Panc1 (cell line): ENCODE measurements at regions not wholly inside any gene's neighbourhood (a gene's known extent, or its start where the extent isn't known, plus 50 kb on each side); places are given as distances from the start of the nearest gene placed in this dataset.

Source experiments
- ATAC-seq: fragments of 200-7000 bp; cut with Tn5 transposase; 2 replicates; pipeline ENCODE4 v1.9.1; 2020; ENCODE audit warnings: mild to moderate bottlenecking, moderate library complexity
- BruUV-seq: library from RNA; stranded (reverse); fragments of 400-500 nt; replicated peaks from 2 replicates; lab custom pipeline; 2021; lab: Mats Ljungman, UMichigan
- CTCF ChIA-PET: fragments of 300-600 bp; sonication (Branson Sonifier 250); formaldehyde crosslinking; loops from one replicate; lab custom pipeline; 2022; ENCODE audit warnings: antibody characterized with exemption; lab: Charles Lee
- POLR2A ChIA-PET: fragments of 300-600 bp; sonication (Branson Sonifier 250); formaldehyde crosslinking; loops from one replicate; lab custom pipeline; 2022; ENCODE audit warnings: antibody characterized with exemption; lab: Charles Lee
- DNase-seq: peaks from one replicate; pipeline ENCODE4 v3.0.0-alpha.2; 2010; ENCODE audit warnings: low read depth, low spot score
- H3K27ac ChIP-seq: 2 replicates; pipeline ENCODE4 v1.5.1; 2011; ENCODE audit warnings: mild to moderate bottlenecking, low read length, inconsistent platforms
- H3K27me3 ChIP-seq: fragments of 200-500 bp; sonication (Bioruptor generic); 2 replicates; pipeline ENCODE4 v1.6.0; 2014; ENCODE audit warnings: low read length, inconsistent platforms; ENCODE audit not compliant: control insufficient read depth, insufficient read depth
- H3K36me3 ChIP-seq: fragments of 200-500 bp; sonication (Bioruptor generic); 2 replicates; pipeline ENCODE4 v1.5.1; 2014; ENCODE audit warnings: inconsistent platforms, mild to moderate bottlenecking, low read length, moderate library complexity; ENCODE audit not compliant: control insufficient read depth, insufficient read depth
- H3K4me1 ChIP-seq: 2 replicates; pipeline ENCODE4 v1.5.1; 2011; ENCODE audit warnings: inconsistent platforms, mild to moderate bottlenecking, low read length, moderate library complexity; ENCODE audit not compliant: control insufficient read depth, insufficient read depth
- H3K4me3 ChIP-seq, 2 experiments: 2 replicates each; pipeline ENCODE4 v1.5.1; 2011 to 2012; ENCODE audit warnings: low read depth in 2 of 2, low read length in 2 of 2, mild to moderate bottlenecking in 2 of 2, inconsistent platforms in 1 of 2, moderate library complexity in 1 of 2
- H3K9me3 ChIP-seq: fragments of 200-500 bp; sonication (Bioruptor generic); 2 replicates; pipeline ENCODE4 v1.5.1; 2014; ENCODE audit warnings: low read depth, mild to moderate bottlenecking, inconsistent platforms, low read length, moderate library complexity; ENCODE audit not compliant: control insufficient read depth, insufficient read depth
- POLR2AphosphoS5 ChIP-seq: IDR thresholded peaks from 2 replicates; pipeline ENCODE4 v1.6.1; 2012; ENCODE audit warnings: mild to moderate bottlenecking, low read depth, low read length, moderate library complexity
- SIN3A ChIP-seq: IDR thresholded peaks from 2 replicates; pipeline ENCODE4 v1.6.1; 2012; ENCODE audit warnings: low read depth, mild to moderate bottlenecking, low read length, moderate library complexity, borderline replicate concordance; ENCODE audit not compliant: insufficient read depth
- TCF7L2 ChIP-seq: IDR thresholded peaks from 2 replicates; pipeline ENCODE4 v1.6.1; 2011; ENCODE audit warnings: mild to moderate bottlenecking, low read depth, low read length, inconsistent platforms
- in situ Hi-C: cut with HindIII; loops from 2 replicates; pipeline ENCODE4 v1.10.0; 2016; ENCODE audit warnings: low sequenced_read_pairs, low pct_unique_long_range_greater_than_20kb
- intact Hi-C: fragments of 100-400 bp; cut with micrococcal nuclease; formaldehyde crosslinking; loops from one replicate; pipeline ENCODE4 v1.10.0; 2022; ENCODE audit not compliant: unreplicated experiment
- TF ChIP-seq, protein P1 (sequence below), 2 experiments: IDR thresholded peaks; 2 replicates each; pipeline ENCODE4 v1.6.1; 2011 to 2012; ENCODE audit warnings: low read depth in 2 of 2, control low read depth in 1 of 2, low read length in 1 of 2, mild to moderate bottlenecking in 1 of 2, moderate library complexity in 1 of 2; ENCODE audit not compliant: insufficient read depth in 1 of 2
- TF ChIP-seq, protein P2 (sequence below): fragments of 450-650 bp; IDR thresholded peaks from 2 replicates; pipeline ENCODE4 v1.5.1; 2017; ENCODE audit warnings: mild to moderate bottlenecking

DNA sequence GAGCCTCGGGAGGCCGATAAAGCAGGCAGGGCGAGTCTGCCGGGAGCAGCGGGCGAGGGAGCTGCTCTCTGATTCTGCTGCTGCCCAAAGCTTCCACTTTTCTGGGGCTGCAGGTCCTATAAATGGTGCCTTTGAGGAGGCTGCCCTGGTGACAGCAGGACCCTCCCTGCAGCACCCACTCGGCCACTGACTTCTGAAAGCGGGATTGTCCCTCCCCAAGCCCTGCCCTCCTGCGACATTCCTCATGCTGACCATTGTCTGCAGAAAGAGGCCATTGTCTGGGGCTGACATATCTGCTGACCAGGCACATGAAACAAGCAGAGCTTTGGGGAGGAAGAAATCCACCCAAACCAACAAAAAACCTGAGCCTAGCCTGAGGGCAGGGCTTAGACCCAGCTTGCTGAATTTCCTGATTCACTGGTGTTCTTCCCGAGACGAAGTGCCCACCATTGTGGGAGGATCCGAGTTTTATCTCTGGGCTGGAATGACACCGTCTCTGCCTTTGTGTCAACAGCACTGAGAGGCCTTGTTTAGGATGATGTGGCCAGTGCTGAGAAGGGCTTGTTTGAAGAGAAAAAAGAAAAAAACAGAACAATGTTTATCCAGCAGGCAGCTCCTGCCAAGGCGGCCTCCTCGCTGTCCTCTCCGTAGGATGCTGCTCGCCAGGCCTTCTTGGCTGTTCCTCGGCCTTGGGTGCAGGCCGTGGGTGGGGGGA lies 129.7 kb downstream of the MYCN start:
- DNase-seq: no peak
- in situ Hi-C loops: no loop called here

DNA sequence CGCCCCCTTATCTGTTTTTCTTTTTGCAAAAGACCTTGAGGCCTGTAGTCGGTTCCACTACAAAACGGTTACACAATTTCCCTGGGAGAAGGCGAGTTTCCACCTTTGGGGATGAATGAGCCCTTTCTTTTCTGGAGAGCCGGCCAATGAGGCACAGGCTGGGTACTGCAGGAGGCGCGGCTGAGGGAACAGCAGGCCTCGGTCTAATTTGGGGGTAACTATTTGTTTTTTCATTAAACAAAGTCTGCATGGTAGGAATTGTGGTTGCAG lies 129.2 kb downstream of the MYCN start:
- in situ Hi-C loops: no loop called here
- Histone ChIP-seq H3K4me1 (no peaks in the 10 kb centered on the region), H3K36me3 (no peaks in the 10 kb centered on the region), H3K4me3 (no peak overlapping the region), H3K27me3 (no peaks in the 10 kb centered on the region), H3K27ac (no peak overlapping the region), H3K9me3 (no peaks in the 10 kb centered on the region)
- ATAC-seq: no peak
- ChIA-PET POLR2A (no interaction called here), CTCF (no interaction called here)
- intact Hi-C loops: no loop called here
- no TSS peak for BruUV-seq
- no peak for DNase-seq
- no peak for TF ChIP-seq POLR2AphosphoS5

More for the DNA sequence above, 129.7 kb downstream of the MYCN start:
- ATAC-seq: no peak
- CTCF ChIA-PET: no interaction called here
- Histone ChIP-seq H3K27me3 (no peaks in the 10 kb centered on the region), H3K27ac (no peak overlapping the region), H3K36me3 (no peaks in the 10 kb centered on the region), H3K4me3 (no peak overlapping the region), H3K9me3 (no peaks in the 10 kb centered on the region), H3K4me1 (no peaks in the 10 kb centered on the region)
- BruUV-seq: no TSS peak
- intact Hi-C loops: no loop called here
- no peak for TF ChIP-seq POLR2AphosphoS5
- TF ChIP-seq, protein P1, sequence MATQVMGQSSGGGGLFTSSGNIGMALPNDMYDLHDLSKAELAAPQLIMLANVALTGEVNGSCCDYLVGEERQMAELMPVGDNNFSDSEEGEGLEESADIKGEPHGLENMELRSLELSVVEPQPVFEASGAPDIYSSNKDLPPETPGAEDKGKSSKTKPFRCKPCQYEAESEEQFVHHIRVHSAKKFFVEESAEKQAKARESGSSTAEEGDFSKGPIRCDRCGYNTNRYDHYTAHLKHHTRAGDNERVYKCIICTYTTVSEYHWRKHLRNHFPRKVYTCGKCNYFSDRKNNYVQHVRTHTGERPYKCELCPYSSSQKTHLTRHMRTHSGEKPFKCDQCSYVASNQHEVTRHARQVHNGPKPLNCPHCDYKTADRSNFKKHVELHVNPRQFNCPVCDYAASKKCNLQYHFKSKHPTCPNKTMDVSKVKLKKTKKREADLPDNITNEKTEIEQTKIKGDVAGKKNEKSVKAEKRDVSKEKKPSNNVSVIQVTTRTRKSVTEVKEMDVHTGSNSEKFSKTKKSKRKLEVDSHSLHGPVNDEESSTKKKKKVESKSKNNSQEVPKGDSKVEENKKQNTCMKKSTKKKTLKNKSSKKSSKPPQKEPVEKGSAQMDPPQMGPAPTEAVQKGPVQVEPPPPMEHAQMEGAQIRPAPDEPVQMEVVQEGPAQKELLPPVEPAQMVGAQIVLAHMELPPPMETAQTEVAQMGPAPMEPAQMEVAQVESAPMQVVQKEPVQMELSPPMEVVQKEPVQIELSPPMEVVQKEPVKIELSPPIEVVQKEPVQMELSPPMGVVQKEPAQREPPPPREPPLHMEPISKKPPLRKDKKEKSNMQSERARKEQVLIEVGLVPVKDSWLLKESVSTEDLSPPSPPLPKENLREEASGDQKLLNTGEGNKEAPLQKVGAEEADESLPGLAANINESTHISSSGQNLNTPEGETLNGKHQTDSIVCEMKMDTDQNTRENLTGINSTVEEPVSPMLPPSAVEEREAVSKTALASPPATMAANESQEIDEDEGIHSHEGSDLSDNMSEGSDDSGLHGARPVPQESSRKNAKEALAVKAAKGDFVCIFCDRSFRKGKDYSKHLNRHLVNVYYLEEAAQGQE (IDR thresholded peaks at IDR 0.05; ENCODE audit: insufficient read depth in 1 of 2, low read depth in 2 of 2, low read length in 1 of 2): no peak
- no peak for TF ChIP-seq SIN3A
- TF ChIP-seq, protein P2, sequence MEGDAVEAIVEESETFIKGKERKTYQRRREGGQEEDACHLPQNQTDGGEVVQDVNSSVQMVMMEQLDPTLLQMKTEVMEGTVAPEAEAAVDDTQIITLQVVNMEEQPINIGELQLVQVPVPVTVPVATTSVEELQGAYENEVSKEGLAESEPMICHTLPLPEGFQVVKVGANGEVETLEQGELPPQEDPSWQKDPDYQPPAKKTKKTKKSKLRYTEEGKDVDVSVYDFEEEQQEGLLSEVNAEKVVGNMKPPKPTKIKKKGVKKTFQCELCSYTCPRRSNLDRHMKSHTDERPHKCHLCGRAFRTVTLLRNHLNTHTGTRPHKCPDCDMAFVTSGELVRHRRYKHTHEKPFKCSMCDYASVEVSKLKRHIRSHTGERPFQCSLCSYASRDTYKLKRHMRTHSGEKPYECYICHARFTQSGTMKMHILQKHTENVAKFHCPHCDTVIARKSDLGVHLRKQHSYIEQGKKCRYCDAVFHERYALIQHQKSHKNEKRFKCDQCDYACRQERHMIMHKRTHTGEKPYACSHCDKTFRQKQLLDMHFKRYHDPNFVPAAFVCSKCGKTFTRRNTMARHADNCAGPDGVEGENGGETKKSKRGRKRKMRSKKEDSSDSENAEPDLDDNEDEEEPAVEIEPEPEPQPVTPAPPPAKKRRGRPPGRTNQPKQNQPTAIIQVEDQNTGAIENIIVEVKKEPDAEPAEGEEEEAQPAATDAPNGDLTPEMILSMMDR: no peak
- TF ChIP-seq TCF7L2: no peak
- POLR2A ChIA-PET: no interaction called here

DNA sequence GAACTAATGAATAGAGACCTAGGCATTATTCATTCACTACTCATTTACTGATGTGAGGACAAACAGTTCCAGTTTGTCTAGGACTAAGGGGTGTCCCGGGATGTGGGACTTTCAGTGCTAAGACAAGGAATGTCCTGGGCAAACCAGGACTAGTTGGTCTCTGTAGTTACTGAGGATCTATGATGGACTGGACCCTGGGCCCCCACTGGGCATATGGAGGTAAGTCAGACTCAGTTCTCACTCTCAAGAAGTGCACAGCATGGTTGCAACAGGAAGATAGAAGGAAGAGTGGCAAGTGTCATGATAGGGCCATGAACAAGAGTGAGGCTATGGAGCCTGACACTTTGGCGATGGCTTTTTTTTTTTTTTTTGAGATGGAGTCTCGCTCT lies 128.2 kb downstream of the MYCN start:
- TF ChIP-seq TCF7L2: no peak
- TF ChIP-seq SIN3A: no peak
- TF ChIP-seq, protein P2: no peak
- TF ChIP-seq POLR2AphosphoS5: no peak
- TF ChIP-seq, protein P1 (IDR thresholded peaks at IDR 0.05; ENCODE audit: insufficient read depth in 1 of 2, low read depth in 2 of 2, low read length in 1 of 2): no peak
- H3K36me3 ChIP-seq: no peaks in the 10 kb centered on the region
- in situ Hi-C loops: no loop called here
- no peaks in the 10 kb centered on the region for H3K9me3 ChIP-seq
- DNase-seq (no peak), ATAC-seq (no peak)
- POLR2A ChIA-PET: no interaction called here
- H3K4me3 ChIP-seq: no peak overlapping the region
- H3K27ac ChIP-seq: no peak overlapping the region
- no TSS peak for BruUV-seq
- intact Hi-C loops: no loop called here
- H3K27me3 ChIP-seq: no peaks in the 10 kb centered on the region
- CTCF ChIA-PET: no interaction called here
- no peaks in the 10 kb centered on the region for H3K4me1 ChIP-seq
